Karpas-422 (cell line): ENCODE measurements at regions not wholly inside any gene's neighbourhood (a gene's known extent, or its start where the extent isn't known, plus 50 kb on each side); places are given as distances from the start of the nearest gene placed in this dataset.
A peak's percentile ranks its signal among the peaks of the same experiment; 100 is the strongest.

ENCODE experiments used
- DNase-seq: peaks from one replicate; pipeline ENCODE4 v3.0.0-alpha.2; 2015
- H2AFZ ChIP-seq: fragments of 200-600 bp; sonication (generic); 2 replicates; pipeline ENCODE4 v1.6.1; 2014; ENCODE audit warnings: antibody characterized with exemption, low read length, mixed read lengths
- H3K27ac ChIP-seq: fragments of 200-600 bp; sonication (generic); 2 replicates; pipeline ENCODE4 v1.5.1; 2014; ENCODE audit warnings: mild to moderate bottlenecking, low read length, moderate library complexity
- H3K27me3 ChIP-seq: fragments of 200-600 bp; sonication (generic); 2 replicates; pipeline ENCODE4 v1.6.1; 2014; ENCODE audit warnings: low read length, mixed read lengths
- H3K36me3 ChIP-seq: fragments of 200-600 bp; sonication (generic); 2 replicates; pipeline ENCODE4 v1.6.1; 2014; ENCODE audit warnings: low read length, mixed read lengths; ENCODE audit not compliant: insufficient read depth
- H3K4me1 ChIP-seq: fragments of 200-600 bp; sonication (generic); 2 replicates; pipeline ENCODE4 v1.6.1; 2014; ENCODE audit warnings: mild to moderate bottlenecking, low read length, mixed read lengths
- H3K4me2 ChIP-seq: fragments of 200-600 bp; sonication (generic); 2 replicates; pipeline ENCODE4 v1.6.1; 2014; ENCODE audit warnings: low read length, low read depth, mild to moderate bottlenecking; ENCODE audit not compliant: poor library complexity, severe bottlenecking
- H3K4me3 ChIP-seq: fragments of 200-600 bp; sonication (generic); 2 replicates; pipeline ENCODE4 v1.5.1; 2014; ENCODE audit warnings: mild to moderate bottlenecking, antibody characterized with exemption, low read length, mixed read lengths
- H3K79me2 ChIP-seq: fragments of 200-600 bp; sonication (generic); 2 replicates; pipeline ENCODE4 v1.6.1; 2014; ENCODE audit warnings: mild to moderate bottlenecking, low read length, mixed read lengths
- H3K9ac ChIP-seq: fragments of 200-600 bp; sonication (generic); 2 replicates; pipeline ENCODE4 v1.6.0; 2014; ENCODE audit warnings: low read length
- H3K9me2 ChIP-seq: fragments of 200-600 bp; sonication (generic), shearing (Covaris generic); replicated peaks from 2 replicates; pipeline ENCODE4 v1.6.0; 2014; ENCODE audit warnings: mild to moderate bottlenecking, low read length, moderate library complexity; ENCODE audit not compliant: insufficient read depth
- H3K9me3 ChIP-seq: fragments of 300-700, 200-600 bp; sonication (generic); 2 replicates; pipeline ENCODE4 v1.6.1; 2014; ENCODE audit warnings: low read length, mixed read lengths
- H4K20me1 ChIP-seq: fragments of 200-600 bp; sonication (generic); 2 replicates; pipeline ENCODE4 v1.6.1; 2014; ENCODE audit warnings: mild to moderate bottlenecking, antibody characterized with exemption, low read length, low read depth; ENCODE audit not compliant: insufficient read depth

DNA sequence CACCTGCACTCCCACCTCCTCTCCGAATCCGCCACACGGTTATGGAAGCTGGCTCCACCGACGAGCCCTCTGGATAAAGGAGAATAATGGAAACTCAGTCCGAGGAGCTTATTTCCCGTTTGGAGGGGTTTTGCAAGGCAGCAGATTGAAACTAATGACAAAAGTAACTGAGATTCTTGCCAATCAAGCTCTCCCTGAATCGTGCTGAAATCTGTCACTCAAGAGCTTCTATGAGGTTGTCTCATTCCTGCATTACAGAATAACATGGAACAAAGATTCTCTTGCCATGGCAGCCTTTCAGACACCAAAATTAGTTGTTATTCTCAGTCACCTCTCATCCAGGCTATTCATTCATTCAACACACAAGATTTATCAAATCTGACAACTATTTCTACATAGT, 405.9 kb downstream of the SOX9 start:
- H2AFZ ChIP-seq, result no peak overlapping the region
- no peak for DNase-seq
- H3K9me3 ChIP-seq, result no peaks in the 10 kb centered on the region
- H3K36me3 ChIP-seq, result no peaks in the 10 kb centered on the region
- H3K4me1 ChIP-seq, result peaks cover 9% of the 10 kb centered on the region
- H3K4me3 ChIP-seq, result no peak overlapping the region
- no peak overlapping the region for H3K4me2 ChIP-seq
- no peaks in the 10 kb centered on the region for H4K20me1 ChIP-seq
- no peaks in the 10 kb centered on the region for H3K9me2 ChIP-seq
- H3K27me3 ChIP-seq, result no peaks in the 10 kb centered on the region
- H3K27ac ChIP-seq, result no peak overlapping the region
- H3K9ac ChIP-seq, result no peak overlapping the region
- no peaks in the 10 kb centered on the region for H3K79me2 ChIP-seq

DNA sequence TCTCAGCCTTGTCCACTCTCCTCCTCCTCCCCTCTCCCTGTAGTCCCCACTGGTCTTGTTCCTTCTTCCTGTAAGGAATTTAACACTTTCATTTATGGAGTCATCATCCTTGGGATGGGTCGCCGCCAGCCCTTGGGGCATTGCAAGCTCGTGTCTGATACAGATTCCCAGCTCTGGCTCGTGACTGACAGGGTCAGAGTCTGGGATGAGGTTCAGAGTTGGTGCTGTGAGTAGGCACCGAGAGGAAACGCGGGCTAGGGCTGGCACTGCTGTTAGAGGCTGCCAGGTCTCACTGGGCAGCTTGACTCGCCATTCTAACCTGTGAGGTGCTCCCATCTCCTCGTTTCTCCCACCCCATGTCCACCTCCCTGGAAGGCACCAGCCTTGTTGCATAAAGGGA, 407.0 kb downstream of the SOX9 start:
- H3K9me2 ChIP-seq, result no peaks in the 10 kb centered on the region
- H3K36me3 ChIP-seq, result no peaks in the 10 kb centered on the region
- no peaks in the 10 kb centered on the region for H3K27me3 ChIP-seq
- H2AFZ ChIP-seq, result no peak overlapping the region
- no peak overlapping the region for H3K27ac ChIP-seq
- no peak for DNase-seq
- no peak overlapping the region for H3K9ac ChIP-seq
- H4K20me1 ChIP-seq, result no peaks in the 10 kb centered on the region
- no peak overlapping the region for H3K4me2 ChIP-seq
- H3K9me3 ChIP-seq, result no peaks in the 10 kb centered on the region
- H3K79me2 ChIP-seq, result no peaks in the 10 kb centered on the region
- H3K4me1 ChIP-seq, result peaks cover 9% of the 10 kb centered on the region
- H3K4me3 ChIP-seq, result no peak overlapping the region

DNA sequence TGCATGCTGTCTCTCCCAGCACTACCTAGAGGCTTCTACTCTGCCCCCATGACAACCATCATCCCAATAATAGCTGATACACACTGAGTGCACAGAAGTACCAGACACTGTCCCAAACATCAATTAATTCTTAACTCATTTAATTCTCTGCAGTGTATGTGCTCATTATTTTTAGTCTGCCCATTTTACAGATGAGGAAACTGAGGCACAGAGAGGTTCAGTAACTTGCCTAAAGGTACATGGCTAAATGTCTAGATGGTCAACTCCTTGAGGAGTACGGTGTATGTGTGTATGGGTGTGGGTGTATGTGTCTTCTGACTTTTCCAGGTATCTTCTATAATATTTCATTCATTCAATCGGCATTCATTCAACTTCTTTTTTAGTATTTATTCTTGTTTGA, 407.9 kb downstream of the SOX9 start:
- no peak for DNase-seq
- H3K79me2 ChIP-seq, result no peaks in the 10 kb centered on the region
- H2AFZ ChIP-seq, result no peak overlapping the region
- no peaks in the 10 kb centered on the region for H3K9me2 ChIP-seq
- H3K4me3 ChIP-seq, result no peak overlapping the region
- no peaks in the 10 kb centered on the region for H3K9me3 ChIP-seq
- no peak overlapping the region for H3K27ac ChIP-seq
- no peaks in the 10 kb centered on the region for H3K27me3 ChIP-seq
- peaks cover 9% of the 10 kb centered on the region for H3K4me1 ChIP-seq
- no peaks in the 10 kb centered on the region for H3K36me3 ChIP-seq
- H4K20me1 ChIP-seq, result no peaks in the 10 kb centered on the region
- no peak overlapping the region for H3K4me2 ChIP-seq
- no peak overlapping the region for H3K9ac ChIP-seq

DNA sequence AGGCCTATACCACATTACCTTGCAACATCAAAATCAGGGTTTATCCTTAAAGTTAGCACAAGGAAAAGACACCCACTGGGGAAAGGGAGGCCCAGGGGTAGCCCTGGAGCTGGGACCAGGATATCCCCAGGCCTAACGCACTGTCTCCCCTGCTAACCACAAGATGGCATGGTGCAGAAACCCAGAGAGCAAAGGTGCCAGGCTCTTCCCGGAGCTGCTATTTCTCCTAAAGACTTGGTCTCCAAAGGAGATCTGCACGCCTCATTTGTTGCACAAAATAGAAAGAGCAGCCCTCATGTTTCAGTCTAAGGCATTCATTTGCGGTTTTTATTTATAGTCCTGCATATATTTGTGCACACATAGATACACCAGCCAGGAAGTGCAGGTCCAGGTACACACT, 408.6 kb downstream of the SOX9 start:
- Histone ChIP-seq H2AFZ (no peak overlapping the region), H3K36me3 (no peaks in the 10 kb centered on the region), H3K27ac (no peak overlapping the region), H3K4me2 (no peak overlapping the region), H3K9me2 (no peaks in the 10 kb centered on the region), H4K20me1 (no peaks in the 10 kb centered on the region), H3K79me2 (no peaks in the 10 kb centered on the region), H3K9ac (no peak overlapping the region), H3K4me1 (peaks cover 9% of the 10 kb centered on the region), H3K9me3 (no peaks in the 10 kb centered on the region; the same call in 1 of the 2 replicates), H3K4me3 (no peak overlapping the region), H3K27me3 (peaks cover 2% of the 10 kb centered on the region; the same call in 1 of the 2 replicates)
- no peak for DNase-seq

- Histone ChIP-seq H3K9me2 (no peaks in the 10 kb centered on the region), H3K27ac (no peak overlapping the region), H3K36me3 (no peaks in the 10 kb centered on the region), H3K4me3 (no peak overlapping the region), H3K79me2 (no peaks in the 10 kb centered on the region), H3K27me3 (peaks cover 2% of the 10 kb centered on the region; the same call in 1 of the 2 replicates), H2AFZ (no peak overlapping the region), H3K9ac (no peak overlapping the region), H4K20me1 (no peaks in the 10 kb centered on the region), H3K4me2 (no peak overlapping the region), H3K4me1 (peaks cover 9% of the 10 kb centered on the region), H3K9me3 (no peaks in the 10 kb centered on the region; the same call in 1 of the 2 replicates)
- no peak for DNase-seq
These were observed 409.6 kb downstream of the SOX9 start for GRCh38 chr17:72530454-72530853.

- H3K27ac ChIP-seq, result no peak overlapping the region
- peaks cover 9% of the 10 kb centered on the region for H3K4me1 ChIP-seq
- H3K9ac ChIP-seq, result no peak overlapping the region
- H3K79me2 ChIP-seq, result no peaks in the 10 kb centered on the region
- peaks cover 2% of the 10 kb centered on the region; the same call in 1 of the 2 replicates for H3K27me3 ChIP-seq
- DNase-seq, result no peak
- H2AFZ ChIP-seq, result no peak overlapping the region
- H3K4me3 ChIP-seq, result no peak overlapping the region
- no peaks in the 10 kb centered on the region for H4K20me1 ChIP-seq
- H3K36me3 ChIP-seq, result no peaks in the 10 kb centered on the region
- no peak overlapping the region for H3K4me2 ChIP-seq
- H3K9me2 ChIP-seq, result no peaks in the 10 kb centered on the region
- H3K9me3 ChIP-seq, result no peaks in the 10 kb centered on the region; the same call in 1 of the 2 replicates
These were observed 410.9 kb downstream of the SOX9 start for GRCh38 chr17:72531729-72532128.

- Histone ChIP-seq H3K9me2 (no peaks in the 10 kb centered on the region), H3K4me3 (no peak overlapping the region), H3K4me1 (peaks cover 12% of the 10 kb centered on the region), H3K27me3 (peaks cover 2% of the 10 kb centered on the region; the same call in 1 of the 2 replicates), H3K4me2 (no peak overlapping the region), H3K27ac (no peak overlapping the region), H2AFZ (no peak overlapping the region), H3K9me3 (no peaks in the 10 kb centered on the region; the same call in 1 of the 2 replicates), H3K36me3 (no peaks in the 10 kb centered on the region), H4K20me1 (no peaks in the 10 kb centered on the region), H3K79me2 (no peaks in the 10 kb centered on the region), H3K9ac (no peak overlapping the region)
- DNase-seq, result no peak
These were observed 413.4 kb downstream of the SOX9 start for GRCh38 chr17:72534265-72534664.

DNA sequence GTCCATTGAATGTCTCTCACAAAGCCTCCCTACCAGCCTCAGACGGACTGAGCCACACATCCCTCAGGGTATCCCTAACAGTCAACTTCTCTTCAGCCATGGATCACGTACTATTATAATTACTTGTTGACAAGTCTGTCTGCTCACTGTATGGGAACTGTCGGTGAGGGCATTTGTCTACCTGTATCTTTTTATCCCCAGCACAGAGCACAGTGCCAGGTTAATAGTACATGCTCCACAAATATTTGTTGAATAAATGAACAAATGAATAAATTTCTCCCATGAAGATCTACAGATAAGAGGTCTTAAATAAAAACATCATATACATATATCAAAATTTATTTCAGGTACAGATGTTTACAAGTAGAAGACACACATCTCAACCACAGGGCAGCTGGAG, 414.0 kb downstream of the SOX9 start:
- no peaks in the 10 kb centered on the region; the same call in 1 of the 2 replicates for H3K9me3 ChIP-seq
- no peaks in the 10 kb centered on the region for H3K79me2 ChIP-seq
- no peaks in the 10 kb centered on the region for H3K36me3 ChIP-seq

DNA sequence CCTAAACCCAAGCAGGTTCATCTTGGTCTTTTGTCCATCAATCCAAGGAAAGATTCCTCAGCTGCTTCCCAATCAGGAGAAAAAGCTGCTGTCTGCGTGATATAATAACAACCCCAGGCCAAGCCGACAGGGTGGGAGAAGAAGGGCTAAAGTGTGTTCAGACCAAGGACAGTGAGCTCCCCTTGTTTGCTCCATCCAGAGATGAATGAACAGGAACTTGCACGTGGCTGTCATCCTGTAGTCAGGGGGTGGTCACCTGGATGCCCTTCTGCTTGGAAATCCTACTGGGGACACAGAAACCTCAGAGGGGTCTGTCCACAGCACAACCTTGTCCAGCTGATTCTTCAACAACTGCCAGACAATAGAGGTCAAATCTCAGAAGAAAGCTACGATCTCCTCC, 414.5 kb downstream of the SOX9 start:
- H3K9me3 ChIP-seq, result no peaks in the 10 kb centered on the region; the same call in 1 of the 2 replicates
- H3K4me3 ChIP-seq, result no peak overlapping the region
- H2AFZ ChIP-seq, result no peak overlapping the region
- peaks cover 7% of the 10 kb centered on the region; the same call in 1 of the 2 replicates for H3K27me3 ChIP-seq
- H3K9ac ChIP-seq, result no peak overlapping the region
- H3K27ac ChIP-seq, result no peak overlapping the region
- no peaks in the 10 kb centered on the region for H4K20me1 ChIP-seq
- DNase-seq, result peak; percentile 24
- H3K9me2 ChIP-seq, result no peaks in the 10 kb centered on the region
- H3K36me3 ChIP-seq, result no peaks in the 10 kb centered on the region
- no peaks in the 10 kb centered on the region for H3K79me2 ChIP-seq
- H3K4me1 ChIP-seq, result peaks cover 16% of the 10 kb centered on the region
- H3K4me2 ChIP-seq, result no peak overlapping the region

More for the DNA sequence above, 414.0 kb downstream of the SOX9 start:
- Histone ChIP-seq H3K4me2 (no peak overlapping the region), H3K9ac (no peak overlapping the region), H3K4me1 (peaks cover 12% of the 10 kb centered on the region), H2AFZ (no peak overlapping the region), H3K9me2 (no peaks in the 10 kb centered on the region), H3K4me3 (no peak overlapping the region), H4K20me1 (no peaks in the 10 kb centered on the region), H3K27me3 (peaks cover 5% of the 10 kb centered on the region; the same call in 1 of the 2 replicates), H3K27ac (no peak overlapping the region)
- no peak for DNase-seq
